ENCODE measurements at regions not wholly inside any gene's neighbourhood (a gene's known extent, or its start where the extent isn't known, plus 50 kb on each side); places are given as distances from the start of the nearest gene placed in this dataset.
"Not testable (repeated sequence)": the region's sequence is repeated elsewhere in the genome, so short reads cannot be mapped to it uniquely, and the experiment has no call there.

DNA sequence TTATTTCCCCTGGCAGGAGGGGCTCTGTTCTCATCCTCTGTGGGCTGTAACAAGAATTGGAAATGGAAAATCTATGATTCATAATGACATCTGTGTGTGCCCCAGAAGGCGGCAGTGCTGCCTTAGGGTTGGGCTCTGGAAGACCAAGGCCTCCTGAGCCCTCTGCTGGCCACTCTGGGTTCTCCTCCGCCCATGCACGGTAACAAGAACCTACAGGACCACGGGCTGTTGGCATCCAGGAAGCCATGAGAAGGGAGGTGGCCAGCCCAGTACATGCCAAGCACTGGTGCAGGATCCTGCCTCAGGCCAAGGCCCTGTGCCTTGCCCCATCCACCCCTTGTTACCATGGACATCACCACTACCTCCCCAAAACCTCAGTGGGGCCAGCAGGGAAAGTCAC lies 454.2 kb downstream of the TP53TG3F start:
- peak; percentile 7 for DNase-seq

DNA sequence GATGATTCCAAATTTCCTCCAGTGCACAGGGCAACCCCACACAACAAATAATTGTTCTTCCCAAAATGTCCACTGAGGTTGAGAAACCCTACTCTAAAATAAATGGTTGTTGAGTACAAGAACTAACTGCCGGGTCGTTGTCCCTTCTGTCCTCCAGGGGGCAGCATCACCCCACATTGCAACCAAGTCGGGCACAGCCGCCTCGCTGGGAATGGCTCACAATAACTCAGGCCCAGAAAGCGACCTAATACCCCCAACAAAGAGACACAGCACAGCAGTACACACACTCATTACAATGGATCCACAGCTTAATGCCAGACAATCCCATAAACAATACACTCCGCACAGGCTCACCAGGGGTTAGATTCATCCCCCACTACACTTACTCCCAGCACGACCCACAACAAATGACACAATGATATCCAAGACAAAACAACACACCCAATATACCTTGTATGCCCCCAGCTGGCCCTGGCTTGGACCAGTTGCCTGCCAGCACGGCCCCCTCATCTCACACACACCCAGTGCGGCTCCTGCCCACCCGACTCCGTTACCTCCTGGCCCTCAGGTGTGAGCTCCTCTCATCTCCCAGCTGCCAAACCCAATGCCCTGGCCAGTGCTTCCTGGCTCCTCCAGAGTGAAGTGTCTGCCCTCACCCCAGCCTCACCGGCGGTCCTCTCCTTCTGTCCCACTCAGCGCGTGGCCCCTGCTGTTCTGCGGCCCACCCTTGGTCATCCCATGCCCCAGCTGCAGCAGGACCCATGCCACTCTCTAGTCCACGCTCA lies 461.5 kb downstream of the TP53TG3F start:
- not testable (repeated sequence) for DNase-seq

GRCh38 chr16:33922914-33923313 lies 463.5 kb downstream of the TP53TG3F start:
- DNase-seq = not testable (repeated sequence)

DNA sequence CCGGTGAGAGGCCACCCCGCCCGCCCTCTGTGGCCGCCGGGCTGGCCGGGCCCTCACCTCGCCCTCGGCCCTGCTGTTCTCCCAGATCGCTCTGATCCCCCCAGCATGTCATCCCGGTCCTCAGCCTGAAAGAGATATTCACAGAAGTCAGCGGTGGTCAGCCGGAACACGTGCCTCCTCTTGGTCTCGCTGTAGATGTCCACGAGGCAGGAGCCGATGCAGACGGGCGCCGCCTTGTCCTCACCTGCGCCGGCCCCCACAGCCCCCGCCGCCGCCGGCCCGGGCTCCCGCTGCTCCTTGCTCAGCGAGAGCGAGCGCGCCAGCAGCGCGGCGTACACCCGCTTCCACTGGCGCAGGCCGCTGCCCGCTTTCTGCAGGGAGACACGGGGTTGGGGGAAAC lies 468.6 kb downstream of the TP53TG3F start:
- not testable (repeated sequence) for DNase-seq

DNA sequence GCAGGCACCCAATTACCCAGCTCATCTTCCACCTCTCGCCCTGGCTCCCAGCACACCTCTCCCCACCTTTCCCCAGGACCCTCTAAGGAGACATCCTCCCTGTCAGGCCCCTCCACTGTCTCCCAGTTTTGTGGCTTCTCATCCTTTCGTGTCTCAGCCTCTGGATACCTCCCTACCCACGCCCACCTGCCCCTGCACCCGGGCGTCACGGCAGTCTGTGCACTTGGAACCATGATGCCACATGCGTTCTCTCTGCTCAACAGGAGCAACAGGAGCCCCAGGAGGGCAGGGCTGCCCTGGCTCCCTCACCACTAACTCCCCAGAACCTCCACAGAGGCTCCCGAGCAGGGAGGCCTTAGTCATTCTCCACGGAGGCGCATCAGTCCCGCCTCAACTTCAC lies 472.8 kb downstream of the TP53TG3F start:
- DNase-seq = not testable (repeated sequence)

GRCh38 chr16:33933039-33933438 lies 473.6 kb downstream of the TP53TG3F start:
- DNase-seq = not testable (repeated sequence)

- not testable (repeated sequence) for DNase-seq
Observed at GRCh38 chr16:33935766-33936165, 476.4 kb downstream of the TP53TG3F start.

DNA sequence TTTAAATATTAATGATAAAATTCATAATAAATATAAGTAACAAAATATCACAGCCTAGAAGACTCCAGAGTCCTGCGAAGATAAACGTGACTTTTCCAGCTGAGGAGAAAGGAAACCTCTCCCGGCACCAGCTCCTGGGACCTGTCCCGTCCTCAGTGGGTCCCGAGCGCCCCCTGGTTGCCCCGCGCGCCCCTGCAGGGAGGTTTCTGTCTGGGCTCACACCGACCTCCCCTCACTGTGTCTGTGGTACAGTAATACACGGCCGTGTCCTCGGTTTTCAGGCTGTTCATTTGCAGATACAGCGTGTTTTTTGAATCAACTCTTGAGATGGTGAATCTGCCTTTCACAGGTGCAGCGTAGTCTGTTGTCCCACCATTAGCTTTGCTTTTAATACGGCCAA lies 478.7 kb downstream of the TP53TG3F start:
- not testable (repeated sequence) for DNase-seq

- DNase-seq = not testable (repeated sequence)
Observed at GRCh38 chr16:33961536-33961935, 502.1 kb downstream of the TP53TG3F start.

- not testable (repeated sequence) for DNase-seq
Observed at GRCh38 chr16:33965534-33965933, 506.1 kb downstream of the TP53TG3F start.

- DNase-seq = not testable (repeated sequence)
Observed at GRCh38 chr16:33966855-33967254, 507.4 kb downstream of the TP53TG3F start.

GRCh38 chr16:33974557-33974956 lies 515.1 kb downstream of the TP53TG3F start:
- not testable (repeated sequence) for DNase-seq

GRCh38 chr16:33975744-33976143 lies 516.3 kb downstream of the TP53TG3F start:
- not testable (repeated sequence) for DNase-seq

GRCh38 chr16:33976521-33976920 lies 517.1 kb downstream of the TP53TG3F start:
- not testable (repeated sequence) for DNase-seq

- DNase-seq = not testable (repeated sequence)
Observed at GRCh38 chr16:33978784-33979183, 519.4 kb downstream of the TP53TG3F start.

DNA sequence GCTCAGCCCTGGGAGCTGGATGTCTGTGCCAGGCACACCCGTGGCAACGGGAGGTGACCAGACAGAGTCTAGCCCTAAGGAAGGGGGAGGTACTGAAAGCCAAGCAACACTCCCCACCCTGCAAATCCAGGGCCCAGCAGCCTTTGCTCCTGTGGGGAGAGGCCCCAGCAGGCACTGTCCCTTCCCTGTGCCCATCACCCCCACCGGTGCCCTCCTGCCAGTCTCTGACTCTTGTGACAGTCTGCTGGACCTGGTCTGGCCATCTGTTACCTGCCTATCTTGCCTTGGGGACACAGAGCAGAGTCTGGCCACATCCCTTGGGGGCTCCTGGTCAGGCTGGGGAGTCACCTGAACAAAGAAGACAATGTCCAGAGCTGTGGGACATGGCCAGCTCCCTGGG lies 520.2 kb downstream of the TP53TG3F start:
- not testable (repeated sequence) for DNase-seq

GRCh38 chr16:33980736-33981135 lies 521.3 kb downstream of the TP53TG3F start:
- DNase-seq = not testable (repeated sequence)

DNA sequence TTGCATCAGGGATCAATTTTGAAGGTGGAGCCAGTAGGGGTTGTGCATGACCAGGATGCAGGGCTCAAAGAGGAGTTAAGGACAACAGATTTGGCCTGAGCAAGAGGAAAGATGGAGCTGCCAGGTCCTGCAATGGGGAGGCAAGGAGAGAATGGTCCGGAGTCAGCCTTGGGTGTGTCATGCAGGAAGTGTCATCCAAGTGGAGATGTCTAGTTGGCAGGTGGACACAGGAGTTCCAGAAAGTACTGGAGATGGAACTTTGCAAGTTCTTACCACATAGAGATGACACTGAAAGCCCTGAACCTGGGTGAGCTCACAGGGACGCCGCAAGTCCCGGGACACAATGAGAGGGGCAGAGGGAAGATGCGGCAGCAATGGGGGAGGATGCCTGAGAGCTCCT lies 525.0 kb downstream of the TP53TG3F start:
- DNase-seq = not testable (repeated sequence)

- DNase-seq = not testable (repeated sequence)
Observed at GRCh38 chr16:33986521-33986920, 527.1 kb downstream of the TP53TG3F start.

GRCh38 chr16:33987348-33987963 lies 528.0 kb downstream of the TP53TG3F start:
- not testable (repeated sequence) for DNase-seq

- DNase-seq = not testable (repeated sequence)
Observed at GRCh38 chr16:33988012-33988411, 528.6 kb downstream of the TP53TG3F start.

DNA sequence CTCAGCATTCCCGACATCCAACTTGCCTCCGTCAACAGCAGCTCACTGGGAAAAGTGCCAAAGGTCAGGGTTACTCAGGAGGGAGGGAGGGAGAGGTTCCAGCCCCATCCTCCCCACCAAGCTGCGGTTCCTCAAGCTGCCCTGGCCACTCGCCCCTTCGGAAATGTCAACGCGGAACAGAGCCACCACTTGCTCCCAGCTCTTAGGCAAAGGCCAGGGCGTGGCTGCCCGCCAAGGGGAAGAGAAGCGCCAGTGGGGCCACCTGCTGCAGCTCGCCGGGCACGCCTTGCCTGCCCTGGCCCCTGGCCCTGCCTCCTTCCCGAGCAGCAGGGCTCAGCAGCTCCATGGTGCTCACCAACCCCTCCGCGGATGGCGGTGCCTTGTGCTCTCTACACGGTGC lies 531.1 kb downstream of the TP53TG3F start:
- not testable (repeated sequence) for DNase-seq

DNA sequence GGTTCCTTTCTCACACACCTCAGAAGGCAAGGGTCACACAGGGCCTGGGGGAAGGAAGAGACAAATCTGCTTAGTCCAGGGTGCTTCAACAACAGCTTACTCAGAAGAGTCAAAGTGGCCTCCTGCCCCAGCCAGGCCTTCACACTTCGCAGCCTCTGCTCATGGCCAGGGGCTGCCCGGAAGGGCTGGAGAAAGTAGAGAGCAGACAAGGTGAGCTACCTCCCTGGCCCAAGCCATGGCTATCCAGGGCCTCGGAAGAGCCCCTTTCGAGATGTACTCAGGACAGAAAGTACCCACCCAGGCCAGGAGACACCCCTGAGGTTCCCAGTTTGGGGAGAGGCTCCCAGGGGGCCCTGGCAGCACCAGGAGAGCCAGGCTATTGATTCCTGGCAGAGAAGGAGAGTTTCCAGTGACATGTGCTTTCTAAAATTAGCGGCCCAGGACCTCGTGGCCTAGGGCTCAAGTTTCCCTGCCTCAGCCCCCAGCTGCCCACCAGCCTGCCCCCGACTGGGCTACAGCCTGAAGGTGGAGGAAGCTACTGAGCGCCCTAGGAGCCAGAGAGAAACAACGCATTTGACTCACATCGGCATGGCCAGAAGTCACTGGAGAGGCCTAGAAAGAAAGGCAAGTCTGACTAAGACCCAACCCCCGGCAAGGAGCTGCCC lies 533.2 kb downstream of the TP53TG3F start:
- not testable (repeated sequence) for DNase-seq

DNA sequence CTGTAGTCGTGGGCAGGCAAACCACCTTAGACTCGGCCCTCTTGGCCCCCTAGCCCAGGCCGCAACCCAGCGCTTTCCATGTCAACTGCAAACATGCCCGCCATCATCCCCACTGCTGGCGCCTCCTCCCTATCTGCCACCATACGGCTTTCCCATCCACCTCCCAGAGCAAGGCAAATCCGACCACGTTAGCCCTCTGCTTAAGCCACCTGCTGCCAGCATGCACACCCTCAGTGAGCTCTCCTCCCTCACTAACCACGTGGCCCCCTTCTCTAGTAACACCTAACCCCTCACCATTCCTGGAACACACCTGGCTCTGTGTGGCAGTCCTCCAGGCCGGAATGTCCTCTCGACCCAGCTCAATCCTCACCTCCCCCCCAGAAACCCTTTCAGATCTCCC lies 534.8 kb downstream of the TP53TG3F start:
- not testable (repeated sequence) for DNase-seq
